NCI-H2081 (cell line): ENCODE measurements at regions not wholly inside any gene's neighbourhood (a gene's known extent, or its start where the extent isn't known, plus 50 kb on each side); places are given as distances from the start of the nearest gene placed in this dataset.

Source experiments
- DNase-seq, 2 experiments: peaks; one replicate each; lab custom pipeline; 2025; lab: John Stamatoyannopoulos, UW

DNA sequence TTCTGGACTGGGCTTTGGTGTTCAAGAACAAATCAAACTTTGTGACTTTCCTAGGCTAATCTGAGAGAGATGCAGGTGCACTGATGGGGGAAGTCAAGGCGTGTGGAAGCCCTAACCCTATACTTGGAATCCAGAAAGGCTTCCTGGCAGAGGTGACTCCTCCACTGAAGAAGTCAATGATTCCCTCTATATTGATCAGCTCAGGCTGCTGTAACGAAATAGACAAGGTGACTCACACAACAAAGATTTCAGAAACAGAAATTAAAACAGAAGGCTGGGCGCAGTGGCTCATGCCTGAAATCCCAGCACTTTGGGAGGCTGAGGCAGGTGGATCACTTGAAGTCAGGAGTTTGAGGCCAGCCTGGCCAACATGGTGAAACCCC lies 69.6 kb upstream of the GGTA1 start:
- DNase-seq: no peak

DNA sequence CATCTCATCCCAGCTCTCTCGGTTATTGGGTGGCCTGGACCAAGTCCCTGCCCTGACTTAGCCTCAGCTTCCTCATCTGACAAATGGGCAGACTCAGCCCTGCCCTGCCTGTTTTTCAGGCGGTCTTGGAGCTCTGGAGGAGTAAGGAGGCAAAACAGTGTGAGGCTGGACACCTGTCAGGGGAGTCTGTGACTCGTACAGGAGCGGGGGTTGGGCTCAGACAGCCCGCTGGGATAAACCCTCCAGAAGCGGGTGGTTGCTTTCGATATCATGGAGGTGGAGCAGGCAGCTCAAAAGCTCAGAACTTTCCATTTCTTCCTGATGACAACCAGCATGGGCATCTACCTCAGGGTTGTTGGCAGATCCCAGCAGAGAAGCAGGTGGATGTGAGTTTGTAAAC lies 72.9 kb upstream of the GGTA1 start:
- DNase-seq: no peak

DNA sequence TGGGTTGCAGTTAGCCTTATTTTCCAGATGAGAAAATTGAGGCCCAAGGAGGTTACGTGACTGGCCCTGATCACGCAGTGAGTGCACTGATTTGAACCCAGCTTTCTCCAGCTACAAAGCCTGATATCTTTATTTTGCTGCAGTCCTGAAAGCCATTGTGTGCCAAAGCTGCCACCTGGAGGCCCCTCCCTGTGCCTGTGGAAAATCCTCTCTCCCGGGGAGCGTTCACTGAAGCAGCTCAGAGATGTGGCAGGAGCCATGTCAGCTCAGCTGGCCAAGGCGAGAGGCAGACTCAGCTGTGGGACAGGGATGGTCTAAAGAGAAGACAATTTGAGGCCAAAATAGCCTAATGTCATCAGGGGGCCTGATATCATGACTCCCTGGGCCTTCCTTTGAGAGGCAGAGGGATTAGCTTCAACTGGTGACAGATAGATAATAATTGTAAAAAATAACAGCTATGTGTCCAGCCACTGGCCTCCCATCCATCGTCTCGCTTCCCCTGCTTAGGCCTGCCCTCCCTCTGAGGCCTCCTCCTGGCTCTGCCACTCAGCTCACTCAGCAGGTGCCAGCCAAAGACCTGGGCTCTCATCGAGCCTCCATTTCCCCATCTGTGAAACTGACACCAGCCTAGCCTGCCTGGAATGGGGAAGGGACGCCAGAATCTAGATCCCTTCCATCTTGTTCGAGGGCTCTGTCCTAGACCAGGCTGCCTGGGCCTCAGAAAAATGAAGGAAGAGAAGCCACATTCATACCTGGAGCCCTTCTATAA lies 74.3 kb upstream of the GGTA1 start:
- peak in 1 of 2 experiments; percentile 10 for DNase-seq

- DNase-seq: no peak
Observed at GRCh38 chr9:121574774-121575519, 75.3 kb upstream of the GGTA1 start.

DNA sequence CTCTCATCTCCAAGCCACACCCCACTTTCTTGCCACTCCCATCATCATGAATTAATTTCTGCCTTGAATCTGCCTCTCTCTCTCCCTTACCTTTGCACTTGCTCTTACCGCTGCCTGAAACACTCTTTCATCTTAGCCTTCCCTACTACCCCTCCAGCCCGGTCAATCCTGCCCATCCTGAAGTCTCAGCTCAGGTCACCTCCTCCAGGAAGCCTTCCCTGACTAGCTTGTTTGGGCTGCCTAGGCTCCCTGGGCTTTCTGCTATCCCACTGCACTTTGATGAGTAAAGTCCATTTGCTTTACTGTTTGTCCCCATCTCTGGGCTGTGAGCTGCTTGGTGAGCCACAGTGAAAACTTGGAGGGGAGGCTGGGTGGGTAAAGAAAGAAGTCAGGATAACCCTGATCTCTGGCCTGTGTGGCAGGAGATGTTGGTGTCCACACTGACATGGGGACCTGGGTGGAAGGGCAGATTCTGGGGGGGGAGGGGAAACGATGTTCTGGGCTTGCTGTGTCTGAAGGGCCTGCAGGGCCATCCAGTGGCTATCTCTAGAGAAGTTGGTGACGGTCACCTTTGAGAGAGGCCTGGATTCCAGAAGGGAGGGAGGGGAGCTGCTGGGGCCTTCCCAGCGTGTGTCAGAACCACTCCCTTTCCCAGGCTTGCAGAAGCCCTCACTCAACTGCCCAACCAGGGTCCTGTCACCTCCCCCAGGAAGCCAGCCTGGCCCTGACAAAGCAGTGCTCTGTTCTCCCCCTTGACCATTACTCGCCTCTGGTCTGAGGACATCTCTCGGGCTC lies 75.0 kb upstream of the DAB2IP start:
- DNase-seq: no peak

DNA sequence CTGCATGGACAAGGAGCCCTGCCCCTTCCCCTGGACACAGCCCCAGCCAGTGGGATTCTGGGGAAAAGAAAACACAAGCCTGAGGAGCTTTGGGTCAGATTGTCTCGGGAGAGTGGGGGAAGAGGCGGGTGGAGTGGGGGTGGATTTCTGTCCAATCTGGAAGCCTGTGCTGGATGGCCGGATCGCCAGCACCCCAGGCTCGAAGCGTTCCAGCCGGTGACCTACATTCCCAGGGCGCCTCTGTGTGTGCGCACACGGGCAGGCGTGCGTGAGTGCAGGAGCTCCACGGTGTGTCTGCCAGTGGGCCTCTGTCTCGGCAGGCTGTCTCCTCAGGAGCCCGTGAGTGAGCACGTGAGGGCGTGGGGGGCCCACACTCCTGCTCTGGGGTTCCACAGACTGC lies 74.3 kb upstream of the DAB2IP start:
- no peak for DNase-seq

- DNase-seq: no peak
Observed at GRCh38 chr9:121577572-121577971, 73.9 kb upstream of the DAB2IP start.

- DNase-seq: no peak
Observed at GRCh38 chr9:121581786-121582600, 69.4 kb upstream of the DAB2IP start.

- no peak for DNase-seq
Observed at GRCh38 chr9:121582641-121583040, 68.8 kb upstream of the DAB2IP start.

GRCh38 chr9:121584421-121584820 lies 67.0 kb upstream of the DAB2IP start:
- no peak for DNase-seq

DNA sequence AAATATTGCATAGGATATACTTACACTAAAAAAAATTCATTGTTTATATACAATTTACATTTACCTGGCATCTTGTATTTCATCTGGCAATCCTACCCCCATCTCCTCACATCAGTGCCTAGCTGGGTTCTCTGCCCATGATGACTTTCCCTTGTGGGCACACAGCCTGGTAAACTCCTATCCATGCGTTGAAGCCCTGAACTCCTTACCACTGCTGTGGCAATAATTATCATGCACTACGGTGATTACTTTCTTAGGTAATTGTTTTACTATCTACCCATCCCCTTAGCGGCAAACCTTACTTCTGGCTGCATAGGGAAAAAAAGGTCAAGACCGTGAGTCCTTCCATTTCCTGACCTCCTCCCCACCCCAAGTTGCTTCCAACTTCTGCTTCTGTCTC lies 63.6 kb upstream of the DAB2IP start:
- DNase-seq: no peak

DNA sequence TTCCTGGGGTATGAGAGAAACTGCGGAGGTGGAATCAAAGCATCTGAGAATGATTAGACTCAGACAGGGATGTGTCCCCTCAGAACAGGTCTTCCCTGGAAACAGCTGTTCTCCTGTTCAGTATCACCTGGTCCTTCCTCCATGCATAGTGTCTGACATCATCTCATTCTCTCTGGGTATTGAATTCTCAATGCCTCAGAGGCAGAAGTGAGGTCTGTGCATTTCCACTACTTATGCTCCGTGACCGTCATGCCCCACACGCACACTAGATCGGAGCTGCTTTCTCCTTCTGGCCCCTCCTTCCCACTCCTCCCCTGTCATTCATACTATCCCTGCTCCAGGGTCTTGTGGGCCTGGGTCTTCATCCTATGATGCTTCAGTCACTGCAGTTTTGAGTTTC lies 61.4 kb upstream of the DAB2IP start:
- DNase-seq: no peak

GRCh38 chr9:121592265-121592664 lies 59.2 kb upstream of the DAB2IP start:
- DNase-seq: no peak

DNA sequence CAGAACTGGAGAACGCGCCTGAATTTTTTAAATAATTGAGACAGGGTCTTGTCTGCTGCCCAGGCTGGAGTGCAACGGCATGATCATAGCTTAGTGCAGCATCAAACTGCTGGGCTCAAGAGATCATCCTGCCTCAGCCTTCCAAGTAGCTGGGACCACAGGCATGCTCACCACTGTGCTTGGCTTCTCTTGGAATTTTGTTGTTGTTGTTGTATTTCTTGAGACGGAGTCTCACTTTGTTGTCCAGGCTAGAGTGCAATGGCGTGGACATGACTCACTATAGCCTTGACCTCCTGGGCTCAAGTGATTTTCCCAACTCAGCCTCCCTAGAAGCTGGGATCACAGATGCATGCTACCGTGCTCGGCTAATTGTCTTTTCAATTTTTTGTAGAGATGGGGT lies 58.4 kb upstream of the DAB2IP start:
- no peak for DNase-seq

- DNase-seq: no peak
Observed at GRCh38 chr9:121596515-121596914, 54.9 kb upstream of the DAB2IP start.

DNA sequence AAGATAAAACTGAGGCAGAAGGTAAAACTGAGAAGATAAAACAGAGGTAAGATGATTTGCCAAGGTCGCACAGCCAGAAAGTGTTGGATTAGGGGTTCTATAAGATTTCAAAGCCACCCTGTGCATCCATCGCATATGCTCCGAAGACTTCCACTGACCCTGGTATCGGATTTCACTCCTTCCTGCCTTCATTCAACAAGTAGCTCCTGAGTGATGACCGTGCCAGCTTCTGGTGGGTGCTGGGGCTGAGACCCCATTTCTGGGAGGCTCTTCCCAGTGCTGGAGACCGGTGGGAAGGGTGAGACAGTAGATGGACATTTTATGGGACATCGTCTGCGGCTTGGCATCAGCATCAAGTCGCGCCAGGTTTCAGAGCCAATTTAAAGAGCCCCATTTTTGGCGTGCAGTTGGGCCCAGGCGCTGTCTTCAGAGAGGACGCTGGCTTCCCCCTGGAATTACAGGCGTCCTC lies 53.7 kb upstream of the DAB2IP start:
- no peak for DNase-seq

DNA sequence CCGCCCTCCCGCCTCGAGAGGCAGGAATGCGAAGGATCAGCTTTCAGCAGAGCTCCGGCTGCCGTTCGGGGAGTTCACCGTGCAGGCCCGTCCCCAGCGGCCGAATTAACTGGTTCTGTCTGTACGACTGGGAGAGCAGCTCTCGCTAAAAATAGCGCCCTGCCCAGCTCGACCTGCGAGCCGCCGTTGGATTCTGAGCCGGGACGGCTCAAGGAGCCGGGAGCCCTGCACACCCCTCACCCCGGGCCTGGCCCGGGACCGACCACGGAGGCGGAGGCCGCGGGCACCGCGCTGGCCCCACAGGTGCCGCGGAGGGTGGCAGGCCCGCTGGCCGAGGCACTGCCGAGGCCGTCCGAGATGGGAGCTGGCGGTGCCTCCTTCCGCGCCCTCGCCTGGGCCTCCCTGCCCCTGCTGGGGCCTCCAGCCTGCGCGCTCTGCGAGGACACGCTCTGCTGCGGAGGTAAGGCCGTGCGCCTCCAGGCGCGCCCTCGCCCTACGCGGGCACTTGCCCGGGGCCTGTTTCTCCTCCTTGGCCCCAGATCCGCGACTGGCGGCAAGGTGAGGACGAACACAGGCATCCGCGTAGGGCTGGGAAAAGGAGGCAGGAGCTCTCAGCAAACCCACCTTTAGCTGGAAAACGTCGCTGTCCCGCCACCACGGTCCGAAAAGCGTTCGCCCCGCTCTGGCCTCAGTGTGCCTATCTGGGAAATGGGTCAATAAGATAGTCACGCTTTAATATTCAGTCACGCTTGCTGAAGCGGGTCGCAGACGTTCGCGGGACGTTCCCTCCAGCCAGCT lies 53.1 kb upstream of the DAB2IP start:
- no peak for DNase-seq

DNA sequence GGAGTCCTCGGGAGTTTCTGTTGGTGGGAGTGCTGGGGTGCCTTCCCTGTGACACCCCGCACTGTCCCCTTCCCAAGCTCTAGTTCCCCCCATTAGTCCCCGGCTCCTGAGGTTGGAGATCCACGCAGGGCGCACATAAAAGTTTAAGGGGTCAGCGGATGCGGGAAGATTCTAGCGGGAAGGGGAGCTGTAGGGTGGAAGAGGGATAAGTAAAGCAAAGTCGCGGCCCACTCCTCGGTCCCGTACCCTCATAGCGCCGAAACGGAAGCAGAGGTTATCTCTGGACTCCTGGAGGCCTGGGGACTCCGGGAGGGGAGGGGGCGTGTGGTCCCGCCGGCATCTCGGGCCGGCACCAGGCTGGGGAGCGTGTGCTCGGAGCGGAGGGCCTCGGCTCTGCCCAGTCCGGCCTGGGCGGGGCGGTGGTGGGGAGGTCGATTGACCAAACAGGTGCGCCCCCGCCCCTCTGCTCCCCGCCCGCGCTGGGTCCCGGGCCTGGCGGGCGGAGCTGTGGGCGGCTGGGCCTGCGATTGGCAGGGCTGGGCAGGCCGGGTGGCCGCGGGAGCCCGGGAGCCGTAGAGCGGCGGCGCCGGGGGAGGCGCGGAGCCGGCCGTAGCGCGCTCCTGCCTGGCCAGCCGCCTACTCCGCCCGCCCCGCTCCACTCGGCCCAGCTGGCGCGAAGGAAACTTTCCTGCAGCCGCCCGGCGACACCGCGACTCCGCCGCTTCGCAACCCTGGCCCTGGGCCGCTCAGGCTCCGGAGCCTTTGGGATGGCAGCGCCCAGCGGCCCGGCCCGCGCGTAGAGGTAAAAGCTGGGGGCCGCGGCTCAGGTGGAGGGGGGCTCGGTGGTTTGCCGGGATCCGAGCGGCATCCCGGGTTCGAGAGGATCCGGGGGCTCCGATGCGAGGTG lies 52.2 kb upstream of the DAB2IP start:
- DNase-seq: peak; percentile 20 to 33

- no peak for DNase-seq
Observed at GRCh38 chr9:121599872-121600585, 51.4 kb upstream of the DAB2IP start.
